ENCODE measurements at regions not wholly inside any gene's neighbourhood (a gene's known extent, or its start where the extent isn't known, plus 50 kb on each side); places are given as distances from the start of the nearest gene placed in this dataset.

DNA sequence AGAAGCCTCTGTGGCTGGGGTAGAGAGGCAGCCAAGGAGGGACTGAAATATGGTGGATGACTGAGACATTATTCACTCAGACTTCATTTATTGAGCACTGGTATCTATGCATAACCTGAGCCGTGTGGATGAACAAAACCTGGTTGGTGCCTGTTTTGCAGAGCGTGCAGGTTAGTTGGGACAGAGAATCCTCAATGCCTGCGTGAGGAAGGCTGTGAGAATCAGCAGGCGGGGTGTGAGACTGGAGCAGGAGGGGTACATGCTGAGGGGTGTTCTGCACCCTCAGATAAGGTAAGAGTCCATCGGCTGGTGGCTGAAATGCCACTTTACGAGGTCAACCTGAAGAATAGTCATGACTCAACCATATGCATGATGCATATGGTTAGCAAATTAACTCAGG is 271.6 kb downstream of the MED10 start:
- no peak overlapping the region for H3K4me3 ChIP-seq (ENCODE audit: low read length)
- TF ChIP-seq EP300 (conservative IDR thresholded peaks at IDR 0.05; ENCODE audit: poor library complexity, severe bottlenecking) (no peak), TAF1 (IDR thresholded peaks at IDR 0.05; ENCODE audit: low read depth) (no peak), RAD21 (conservative IDR thresholded peaks at IDR 0.05) (no peak), SMC3 (conservative IDR thresholded peaks at IDR 0.05; ENCODE audit: poor library complexity) (no peak), EZH2 (IDR thresholded peaks at IDR 0.05; ENCODE audit: borderline replicate concordance, insufficient read depth, low read length, poor library complexity, severe bottlenecking) (no peak), POLR2AphosphoS5 (IDR thresholded peaks at IDR 0.05) (no peak), MXI1 (conservative IDR thresholded peaks at IDR 0.05; ENCODE audit: poor library complexity, severe bottlenecking) (no peak)
- TF ChIP-seq, protein P1, sequence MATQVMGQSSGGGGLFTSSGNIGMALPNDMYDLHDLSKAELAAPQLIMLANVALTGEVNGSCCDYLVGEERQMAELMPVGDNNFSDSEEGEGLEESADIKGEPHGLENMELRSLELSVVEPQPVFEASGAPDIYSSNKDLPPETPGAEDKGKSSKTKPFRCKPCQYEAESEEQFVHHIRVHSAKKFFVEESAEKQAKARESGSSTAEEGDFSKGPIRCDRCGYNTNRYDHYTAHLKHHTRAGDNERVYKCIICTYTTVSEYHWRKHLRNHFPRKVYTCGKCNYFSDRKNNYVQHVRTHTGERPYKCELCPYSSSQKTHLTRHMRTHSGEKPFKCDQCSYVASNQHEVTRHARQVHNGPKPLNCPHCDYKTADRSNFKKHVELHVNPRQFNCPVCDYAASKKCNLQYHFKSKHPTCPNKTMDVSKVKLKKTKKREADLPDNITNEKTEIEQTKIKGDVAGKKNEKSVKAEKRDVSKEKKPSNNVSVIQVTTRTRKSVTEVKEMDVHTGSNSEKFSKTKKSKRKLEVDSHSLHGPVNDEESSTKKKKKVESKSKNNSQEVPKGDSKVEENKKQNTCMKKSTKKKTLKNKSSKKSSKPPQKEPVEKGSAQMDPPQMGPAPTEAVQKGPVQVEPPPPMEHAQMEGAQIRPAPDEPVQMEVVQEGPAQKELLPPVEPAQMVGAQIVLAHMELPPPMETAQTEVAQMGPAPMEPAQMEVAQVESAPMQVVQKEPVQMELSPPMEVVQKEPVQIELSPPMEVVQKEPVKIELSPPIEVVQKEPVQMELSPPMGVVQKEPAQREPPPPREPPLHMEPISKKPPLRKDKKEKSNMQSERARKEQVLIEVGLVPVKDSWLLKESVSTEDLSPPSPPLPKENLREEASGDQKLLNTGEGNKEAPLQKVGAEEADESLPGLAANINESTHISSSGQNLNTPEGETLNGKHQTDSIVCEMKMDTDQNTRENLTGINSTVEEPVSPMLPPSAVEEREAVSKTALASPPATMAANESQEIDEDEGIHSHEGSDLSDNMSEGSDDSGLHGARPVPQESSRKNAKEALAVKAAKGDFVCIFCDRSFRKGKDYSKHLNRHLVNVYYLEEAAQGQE (IDR thresholded peaks at IDR 0.05; ENCODE audit: borderline replicate concordance), result no peak
- TF ChIP-seq, protein P2, sequence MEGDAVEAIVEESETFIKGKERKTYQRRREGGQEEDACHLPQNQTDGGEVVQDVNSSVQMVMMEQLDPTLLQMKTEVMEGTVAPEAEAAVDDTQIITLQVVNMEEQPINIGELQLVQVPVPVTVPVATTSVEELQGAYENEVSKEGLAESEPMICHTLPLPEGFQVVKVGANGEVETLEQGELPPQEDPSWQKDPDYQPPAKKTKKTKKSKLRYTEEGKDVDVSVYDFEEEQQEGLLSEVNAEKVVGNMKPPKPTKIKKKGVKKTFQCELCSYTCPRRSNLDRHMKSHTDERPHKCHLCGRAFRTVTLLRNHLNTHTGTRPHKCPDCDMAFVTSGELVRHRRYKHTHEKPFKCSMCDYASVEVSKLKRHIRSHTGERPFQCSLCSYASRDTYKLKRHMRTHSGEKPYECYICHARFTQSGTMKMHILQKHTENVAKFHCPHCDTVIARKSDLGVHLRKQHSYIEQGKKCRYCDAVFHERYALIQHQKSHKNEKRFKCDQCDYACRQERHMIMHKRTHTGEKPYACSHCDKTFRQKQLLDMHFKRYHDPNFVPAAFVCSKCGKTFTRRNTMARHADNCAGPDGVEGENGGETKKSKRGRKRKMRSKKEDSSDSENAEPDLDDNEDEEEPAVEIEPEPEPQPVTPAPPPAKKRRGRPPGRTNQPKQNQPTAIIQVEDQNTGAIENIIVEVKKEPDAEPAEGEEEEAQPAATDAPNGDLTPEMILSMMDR (IDR thresholded peaks at IDR 0.05; ENCODE audit: poor library complexity, severe bottlenecking), result no peak
- H3K36me3 ChIP-seq (ENCODE audit: insufficient read depth, low read length), result no peaks in the 10 kb centered on the region
- H3K9me3 ChIP-seq (ENCODE audit: low read length), result no peaks in the 10 kb centered on the region
- H3K27me3 ChIP-seq (ENCODE audit: insufficient read depth, low read depth, low read length), result no peaks in the 10 kb centered on the region
- no peaks in the 10 kb centered on the region for H3K9me2 ChIP-seq (ENCODE audit: insufficient read depth, low read length)
- no peak overlapping the region for H2AFZ ChIP-seq (ENCODE audit: low read depth, low read length)
- H3K9ac ChIP-seq (ENCODE audit: low read length), result no peak overlapping the region
- no peaks in the 10 kb centered on the region for H4K20me1 ChIP-seq (ENCODE audit: insufficient read depth)
- no peaks in the 10 kb centered on the region for H3K79me2 ChIP-seq (replicated peaks; ENCODE audit: insufficient read depth, low read length)
- H3K27ac ChIP-seq (ENCODE audit: low read length), result no peak overlapping the region
- H3K4me2 ChIP-seq (ENCODE audit: low read length), result no peak overlapping the region
- no peaks in the 10 kb centered on the region for H3F3A ChIP-seq (ENCODE audit: insufficient read depth, low read length, poor library complexity, severe bottlenecking)

DNA sequence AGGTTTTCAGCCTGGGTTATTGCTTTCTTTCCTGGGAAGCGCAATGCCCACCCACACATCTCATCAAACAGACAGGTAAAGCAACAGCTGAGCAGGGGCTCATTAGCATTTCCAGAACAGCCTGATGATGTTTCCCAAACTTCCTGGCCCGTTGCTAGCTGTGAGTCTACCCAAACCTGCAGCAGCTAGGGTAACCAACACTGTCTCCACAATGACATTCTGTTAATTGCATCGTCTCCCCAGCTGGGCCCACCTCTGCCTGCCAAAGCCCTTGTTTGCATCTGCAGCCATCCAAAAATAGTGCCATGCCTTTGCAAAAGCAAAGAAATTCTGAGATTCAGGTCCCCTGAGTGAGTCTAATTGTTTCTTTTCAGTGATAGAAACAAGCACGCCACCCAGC is 273.0 kb downstream of the MED10 start:
- H3K9me2 ChIP-seq (ENCODE audit: insufficient read depth, low read length), result no peaks in the 10 kb centered on the region
- no peak overlapping the region for H2AFZ ChIP-seq (ENCODE audit: low read depth, low read length)
- no peaks in the 10 kb centered on the region for H3F3A ChIP-seq (ENCODE audit: insufficient read depth, low read length, poor library complexity, severe bottlenecking)
- H3K9ac ChIP-seq (ENCODE audit: low read length), result no peak overlapping the region
- no peaks in the 10 kb centered on the region for H3K9me3 ChIP-seq (ENCODE audit: low read length)
- no peaks in the 10 kb centered on the region for H3K36me3 ChIP-seq (ENCODE audit: insufficient read depth, low read length)
- H3K4me2 ChIP-seq (ENCODE audit: low read length), result no peak overlapping the region
- no peaks in the 10 kb centered on the region for H4K20me1 ChIP-seq (ENCODE audit: insufficient read depth)
- TF ChIP-seq, protein P2 (IDR thresholded peaks at IDR 0.05; ENCODE audit: poor library complexity, severe bottlenecking), result no peak
- TF ChIP-seq EZH2 (IDR thresholded peaks at IDR 0.05; ENCODE audit: borderline replicate concordance, insufficient read depth, low read length, poor library complexity, severe bottlenecking), result no peak
- no peak for TF ChIP-seq TAF1 (IDR thresholded peaks at IDR 0.05; ENCODE audit: low read depth)
- no peaks in the 10 kb centered on the region for H3K27me3 ChIP-seq (ENCODE audit: insufficient read depth, low read depth, low read length)
- no peak overlapping the region for H3K27ac ChIP-seq (ENCODE audit: low read length)
- no peaks in the 10 kb centered on the region for H3K79me2 ChIP-seq (replicated peaks; ENCODE audit: insufficient read depth, low read length)
- no peak overlapping the region for H3K4me3 ChIP-seq (ENCODE audit: low read length)

Data from neural cell (in vitro differentiated cells).